ENCODE measurements at regions not wholly inside any gene's neighbourhood (a gene's known extent, or its start where the extent isn't known, plus 50 kb on each side); places are given as distances from the start of the nearest gene placed in this dataset.

- Histone ChIP-seq H3K27me3 (ENCODE audit: control insufficient read depth, insufficient read depth, low read length, poor library complexity, severe bottlenecking) (no peaks in the 10 kb centered on the region), H3K4me3 (ENCODE audit: low read length) (no peak overlapping the region), H3K9ac (ENCODE audit: extremely low read depth, low read length, poor library complexity, severe bottlenecking) (no peak overlapping the region), H3K36me3 (ENCODE audit: control insufficient read depth, insufficient read depth, low read length) (no peaks in the 10 kb centered on the region), H3K27ac (ENCODE audit: low read depth, low read length) (no peak overlapping the region), H3K9me3 (ENCODE audit: control insufficient read depth, low read length) (peaks cover 25% of the 10 kb centered on the region), H3K4me1 (ENCODE audit: control insufficient read depth, insufficient read depth, low read length) (peaks cover 2% of the 10 kb centered on the region)
- Mint-ChIP-seq H3K9me3 (no peaks in the 10 kb centered on the region), H3K4me3 (no peak overlapping the region), H3K27me3 (ENCODE audit: insufficient read depth) (no peaks in the 10 kb centered on the region), H3K27ac (no peak overlapping the region), H3K36me3 (ENCODE audit: low read depth) (no peaks in the 10 kb centered on the region), H3K4me1 (peaks cover 23% of the 10 kb centered on the region)
- no peak for TF ChIP-seq CTCF (conservative IDR thresholded peaks at IDR 0.05)
- DNase-seq, result no peak
- 84 to 94% methylated on average over 5 of the region's 5 CpGs for WGBS, 2 experiments (ENCODE audit: insufficient coverage in 1 of 2, insufficient read length in 1 of 2)
Observed at GRCh38 chr3:106006001-106006400, 137.2 kb upstream of the CBLB start.

GRCh38 chr3:106006571-106006970 is 137.8 kb upstream of the CBLB start:
- peaks cover 25% of the 10 kb centered on the region for H3K9me3 ChIP-seq (ENCODE audit: control insufficient read depth, low read length)
- no peaks in the 10 kb centered on the region for H3K36me3 Mint-ChIP-seq (ENCODE audit: low read depth)
- H3K27me3 Mint-ChIP-seq (ENCODE audit: insufficient read depth), result no peaks in the 10 kb centered on the region
- no peak overlapping the region for H3K27ac Mint-ChIP-seq
- no peak overlapping the region for H3K9ac ChIP-seq (ENCODE audit: extremely low read depth, low read length, poor library complexity, severe bottlenecking)
- H3K36me3 ChIP-seq (ENCODE audit: control insufficient read depth, insufficient read depth, low read length), result no peaks in the 10 kb centered on the region
- peaks cover 2% of the 10 kb centered on the region for H3K4me1 ChIP-seq (ENCODE audit: control insufficient read depth, insufficient read depth, low read length)
- no peak for DNase-seq
- no peaks in the 10 kb centered on the region for H3K27me3 ChIP-seq (ENCODE audit: control insufficient read depth, insufficient read depth, low read length, poor library complexity, severe bottlenecking)
- WGBS, 2 experiments (ENCODE audit: insufficient coverage in 1 of 2, insufficient read length in 1 of 2), result 87% methylated on average over 2 of the region's 2 CpGs; no CpG with 5 or more reads in 1 of the 2 experiments
- peaks cover 24% of the 10 kb centered on the region for H3K4me1 Mint-ChIP-seq
- TF ChIP-seq CTCF (conservative IDR thresholded peaks at IDR 0.05), result no peak
- H3K4me3 ChIP-seq (ENCODE audit: low read length), result no peak overlapping the region
- H3K9me3 Mint-ChIP-seq, result no peaks in the 10 kb centered on the region
- no peak overlapping the region for H3K4me3 Mint-ChIP-seq
- no peak overlapping the region for H3K27ac ChIP-seq (ENCODE audit: low read depth, low read length)

GRCh38 chr3:106007512-106007911 is 138.7 kb upstream of the CBLB start:
- Mint-ChIP-seq H3K36me3 (ENCODE audit: low read depth) (no peaks in the 10 kb centered on the region), H3K27ac (no peak overlapping the region), H3K27me3 (ENCODE audit: insufficient read depth) (no peaks in the 10 kb centered on the region), H3K9me3 (no peaks in the 10 kb centered on the region), H3K4me1 (peaks cover 21% of the 10 kb centered on the region), H3K4me3 (no peak overlapping the region)
- no peak overlapping the region for H3K9ac ChIP-seq (ENCODE audit: extremely low read depth, low read length, poor library complexity, severe bottlenecking)
- H3K4me1 ChIP-seq (ENCODE audit: control insufficient read depth, insufficient read depth, low read length), result peaks cover 2% of the 10 kb centered on the region
- H3K4me3 ChIP-seq (ENCODE audit: low read length), result no peak overlapping the region
- TF ChIP-seq CTCF (conservative IDR thresholded peaks at IDR 0.05), result peak; percentile 37
- DNase-seq, result peak; percentile 59
- 64 to 88% methylated on average over 2 to 3 of the region's 3 CpGs for WGBS, 2 experiments (ENCODE audit: insufficient coverage in 1 of 2, insufficient read length in 1 of 2)
- H3K36me3 ChIP-seq (ENCODE audit: control insufficient read depth, insufficient read depth, low read length), result no peaks in the 10 kb centered on the region
- H3K27me3 ChIP-seq (ENCODE audit: control insufficient read depth, insufficient read depth, low read length, poor library complexity, severe bottlenecking), result no peaks in the 10 kb centered on the region
- H3K27ac ChIP-seq (ENCODE audit: low read depth, low read length), result no peak overlapping the region
- H3K9me3 ChIP-seq (ENCODE audit: control insufficient read depth, low read length), result peaks cover 25% of the 10 kb centered on the region

All from endodermal cell (in vitro differentiated cells).